Sigmoid colon (tissue), 6 donors: ENCODE measurements at regions not wholly inside any gene's neighbourhood (a gene's known extent, or its start where the extent isn't known, plus 50 kb on each side); places are given as distances from the start of the nearest gene placed in this dataset.
A peak's percentile ranks its signal among the peaks of the same experiment; 100 is the strongest.

ENCODE experiments used
- DNase-seq: peaks from one replicate; pipeline ENCODE4 v3.0.0-alpha.2; 2019
- H3K27ac ChIP-seq, 4 donors: fragments of 200-600 bp; sonication (generic); one replicate each; pipeline ENCODE4 v1.5.1; 2016 to 2019; ENCODE audit warnings: mild to moderate bottlenecking in 1 of 4
- H3K27me3 ChIP-seq, 3 donors: fragments of 200-600 bp; sonication (generic); one replicate each; pipeline ENCODE4 v1.5.1; 2019; ENCODE audit warnings: mild to moderate bottlenecking in 1 of 3
- H3K36me3 ChIP-seq, 4 donors: fragments of 200-600 bp; sonication (generic); one replicate each; pipeline ENCODE4 v1.5.1; 2016 to 2019
- H3K4me1 ChIP-seq, 4 donors: fragments of 200-600 bp; sonication (generic); one replicate each; pipeline ENCODE4 v1.5.1; 2017 to 2019
- H3K4me3 ChIP-seq, 4 donors: fragments of 200-600 bp; sonication (generic); one replicate each; pipeline ENCODE4 v1.5.1; 2017 to 2019; ENCODE audit warnings: mild to moderate bottlenecking in 2 of 4, moderate library complexity in 1 of 4
- H3K9me3 ChIP-seq, 4 donors: fragments of 200-600 bp in 3 of 4; sonication (generic) in 3 of 4; one replicate each; pipeline versions ENCODE4 v1.5.1 to v1.6.1; 2013 to 2019
- CTCF ChIP-seq, 4 experiments: fragments of 450-650 bp in 3 of 4; fragments of 200-600 bp in 1 of 4; IDR thresholded peaks; one replicate each; pipeline ENCODE4 v1.5.1; 2016 to 2019; ENCODE audit warnings: antibody characterized with exemption in 4 of 4, mild to moderate bottlenecking in 3 of 4, moderate library complexity in 2 of 4
- EP300 ChIP-seq, 4 donors: sonication (generic); formaldehyde crosslinking; IDR thresholded peaks; one replicate each; pipeline ENCODE4 v1.6.1; 2017; ENCODE audit warnings: antibody characterized with exemption in 4 of 4
- POLR2A ChIP-seq, 2 donors: fragments of 450-650 bp; IDR thresholded peaks; one replicate each; pipeline ENCODE4 v1.6.1; 2016; ENCODE audit warnings: antibody characterized with exemption in 2 of 2, mild to moderate bottlenecking in 2 of 2, moderate library complexity in 2 of 2
- POLR2AphosphoS5 ChIP-seq, 4 donors: sonication (generic); formaldehyde crosslinking; IDR thresholded peaks; one replicate each; pipeline ENCODE4 v1.6.1; 2017; ENCODE audit warnings: antibody characterized with exemption in 4 of 4
- WGBS, 2 donors: extraction: QIAGEN DNeasy Blood & Tissue Kit; methylation state at CpG; one replicate each; pipeline ENCODE4 v1.1.7; 2013; 5-methylcytosine and 5-hydroxymethylcytosine counted together
- intact Hi-C: fragments of 100-400 bp; cut with DNase I; formaldehyde crosslinking; loops from one replicate; pipeline ENCODE4 v1.15.1; 2023
- donor health status: healthy with polysubstance abuse.
- donor health status: healthy.

GRCh38 chr13:40118337-40118736, 462.9 kb downstream of the COG6 start:
- H3K9me3 ChIP-seq: no peaks in the 10 kb centered on the region
- no peak for DNase-seq
- intact Hi-C loops: no loop called here
- no peaks in the 10 kb centered on the region for H3K36me3 ChIP-seq
- no peak overlapping the region for H3K27ac ChIP-seq
- no peaks in the 10 kb centered on the region for H3K4me1 ChIP-seq
- H3K4me3 ChIP-seq: no peak overlapping the region
- 95 to 96% methylated on average over 3 of the region's 3 CpGs for WGBS, 2 donors
- TF ChIP-seq POLR2AphosphoS5 (IDR thresholded peaks at IDR 0.05) (no peak), EP300 (IDR thresholded peaks at IDR 0.05) (no peak), POLR2A (IDR thresholded peaks at IDR 0.05) (no peak), CTCF (IDR thresholded peaks at IDR 0.05) (no peak)
- no peaks in the 10 kb centered on the region for H3K27me3 ChIP-seq

- intact Hi-C loops: no loop called here
- no peaks in the 10 kb centered on the region for H3K27me3 ChIP-seq
- H3K9me3 ChIP-seq: no peaks in the 10 kb centered on the region
- H3K4me1 ChIP-seq: no peaks in the 10 kb centered on the region
- H3K27ac ChIP-seq: peak overlapping the region in 2 of 4 donors; percentile 9 to 54
- TF ChIP-seq POLR2A (IDR thresholded peaks at IDR 0.05) (no peak), CTCF (IDR thresholded peaks at IDR 0.05) (no peak), EP300 (IDR thresholded peaks at IDR 0.05) (no peak), POLR2AphosphoS5 (IDR thresholded peaks at IDR 0.05) (no peak)
- H3K4me3 ChIP-seq: no peak overlapping the region
- no peaks in the 10 kb centered on the region for H3K36me3 ChIP-seq
- WGBS, 2 donors: 91 to 92% methylated on average over 1 of the region's 1 CpG
- DNase-seq: no peak
These were observed 464.4 kb downstream of the COG6 start for GRCh38 chr13:40119852-40120251.

GRCh38 chr13:40120288-40120687, 464.8 kb downstream of the COG6 start:
- Histone ChIP-seq H3K4me1 (no peaks in the 10 kb centered on the region), H3K27me3 (no peaks in the 10 kb centered on the region), H3K36me3 (no peaks in the 10 kb centered on the region), H3K4me3 (no peak overlapping the region), H3K9me3 (no peaks in the 10 kb centered on the region), H3K27ac (peak overlapping the region in 2 of 4 donors; percentile 9 to 54)
- DNase-seq: no peak
- 25 to 68% methylated on average over 1 of the region's 1 CpG for WGBS, 2 donors
- TF ChIP-seq EP300 (IDR thresholded peaks at IDR 0.05): no peak
- TF ChIP-seq POLR2AphosphoS5 (IDR thresholded peaks at IDR 0.05): peak in 1 of 4 donors; percentile 14
- no peak for TF ChIP-seq POLR2A (IDR thresholded peaks at IDR 0.05)
- intact Hi-C loops: no loop called here

GRCh38 chr13:40120781-40121180, 465.3 kb downstream of the COG6 start:
- peak in 1 of 4 donors; percentile 18 for TF ChIP-seq POLR2AphosphoS5 (IDR thresholded peaks at IDR 0.05)
- no peak for TF ChIP-seq EP300 (IDR thresholded peaks at IDR 0.05)
- H3K36me3 ChIP-seq: no peaks in the 10 kb centered on the region
- H3K9me3 ChIP-seq: no peaks in the 10 kb centered on the region
- 80 to 91% methylated on average over 3 to 4 of the region's 4 CpGs for WGBS, 2 donors
- no peak for DNase-seq
- no peaks in the 10 kb centered on the region for H3K27me3 ChIP-seq
- H3K4me3 ChIP-seq: no peak overlapping the region
- intact Hi-C loops: no loop called here
- peak overlapping the region in 2 of 4 donors; percentile 9 to 54 for H3K27ac ChIP-seq
- no peaks in the 10 kb centered on the region for H3K4me1 ChIP-seq

GRCh38 chr13:40121722-40122121, 466.3 kb downstream of the COG6 start:
- no peak overlapping the region for H3K4me3 ChIP-seq
- H3K27ac ChIP-seq: peak overlapping the region in 2 of 4 donors; percentile 9 to 54
- intact Hi-C loops: no loop called here
- H3K36me3 ChIP-seq: no peaks in the 10 kb centered on the region
- no peaks in the 10 kb centered on the region for H3K9me3 ChIP-seq
- no peaks in the 10 kb centered on the region for H3K27me3 ChIP-seq
- 85 to 86% methylated on average over 2 of the region's 2 CpGs for WGBS, 2 donors
- no peaks in the 10 kb centered on the region for H3K4me1 ChIP-seq
- TF ChIP-seq POLR2A (IDR thresholded peaks at IDR 0.05) (no peak), POLR2AphosphoS5 (IDR thresholded peaks at IDR 0.05) (no peak), CTCF (IDR thresholded peaks at IDR 0.05) (no peak), EP300 (IDR thresholded peaks at IDR 0.05) (no peak)
- no peak for DNase-seq

- 83 to 87% methylated on average over 2 of the region's 2 CpGs for WGBS, 2 donors
- TF ChIP-seq CTCF (IDR thresholded peaks at IDR 0.05): no peak
- TF ChIP-seq POLR2A (IDR thresholded peaks at IDR 0.05): no peak
- no peak for TF ChIP-seq POLR2AphosphoS5 (IDR thresholded peaks at IDR 0.05)
- no peak for TF ChIP-seq EP300 (IDR thresholded peaks at IDR 0.05)
These were observed 468.6 kb downstream of the COG6 start for GRCh38 chr13:40123962-40124632.

More at GRCh38 chr13:40123962-40124632, 468.6 kb downstream of the COG6 start:
- no peaks in the 10 kb centered on the region for H3K27me3 ChIP-seq
- H3K4me1 ChIP-seq: no peaks in the 10 kb centered on the region
- H3K27ac ChIP-seq: no peak overlapping the region
- no peak overlapping the region for H3K4me3 ChIP-seq
- intact Hi-C loops: no loop called here
- no peaks in the 10 kb centered on the region for H3K9me3 ChIP-seq
- DNase-seq: no peak
- no peaks in the 10 kb centered on the region for H3K36me3 ChIP-seq
